ENCODE measurements at regions not wholly inside any gene's neighbourhood (a gene's known extent, or its start where the extent isn't known, plus 50 kb on each side); places are given as distances from the start of the nearest gene placed in this dataset.
"Not testable (repeated sequence)": the region's sequence is repeated elsewhere in the genome, so short reads cannot be mapped to it uniquely, and the experiment has no call there.

GRCh38 chr7:131687296-131687695, 130.9 kb upstream of the PODXL start:
- Mint-ChIP-seq H3K9me3 (no peaks in the 10 kb centered on the region), H3K4me3 (no peak overlapping the region), H3K36me3 (ENCODE audit: low read depth) (no peaks in the 10 kb centered on the region), H3K4me1 (ENCODE audit: low read depth) (no peaks in the 10 kb centered on the region), H3K27ac (no peak overlapping the region), H3K27me3 (peaks cover 29% of the 10 kb centered on the region)
- CTCF ChIA-PET: no interaction called here
- TF ChIP-seq, protein P1, sequence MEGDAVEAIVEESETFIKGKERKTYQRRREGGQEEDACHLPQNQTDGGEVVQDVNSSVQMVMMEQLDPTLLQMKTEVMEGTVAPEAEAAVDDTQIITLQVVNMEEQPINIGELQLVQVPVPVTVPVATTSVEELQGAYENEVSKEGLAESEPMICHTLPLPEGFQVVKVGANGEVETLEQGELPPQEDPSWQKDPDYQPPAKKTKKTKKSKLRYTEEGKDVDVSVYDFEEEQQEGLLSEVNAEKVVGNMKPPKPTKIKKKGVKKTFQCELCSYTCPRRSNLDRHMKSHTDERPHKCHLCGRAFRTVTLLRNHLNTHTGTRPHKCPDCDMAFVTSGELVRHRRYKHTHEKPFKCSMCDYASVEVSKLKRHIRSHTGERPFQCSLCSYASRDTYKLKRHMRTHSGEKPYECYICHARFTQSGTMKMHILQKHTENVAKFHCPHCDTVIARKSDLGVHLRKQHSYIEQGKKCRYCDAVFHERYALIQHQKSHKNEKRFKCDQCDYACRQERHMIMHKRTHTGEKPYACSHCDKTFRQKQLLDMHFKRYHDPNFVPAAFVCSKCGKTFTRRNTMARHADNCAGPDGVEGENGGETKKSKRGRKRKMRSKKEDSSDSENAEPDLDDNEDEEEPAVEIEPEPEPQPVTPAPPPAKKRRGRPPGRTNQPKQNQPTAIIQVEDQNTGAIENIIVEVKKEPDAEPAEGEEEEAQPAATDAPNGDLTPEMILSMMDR (IDR thresholded peaks at IDR 0.05): no peak
- ATAC-seq: no peak
- no peak for DNase-seq
- POLR2A ChIA-PET: no interaction called here
- intact Hi-C loops (cut with micrococcal nuclease): loop anchor here (5.0 to 10.0 kb wide), 2 partner anchors 160 to 368 kb away; no protein-coding TSS in a partner anchor

DNA sequence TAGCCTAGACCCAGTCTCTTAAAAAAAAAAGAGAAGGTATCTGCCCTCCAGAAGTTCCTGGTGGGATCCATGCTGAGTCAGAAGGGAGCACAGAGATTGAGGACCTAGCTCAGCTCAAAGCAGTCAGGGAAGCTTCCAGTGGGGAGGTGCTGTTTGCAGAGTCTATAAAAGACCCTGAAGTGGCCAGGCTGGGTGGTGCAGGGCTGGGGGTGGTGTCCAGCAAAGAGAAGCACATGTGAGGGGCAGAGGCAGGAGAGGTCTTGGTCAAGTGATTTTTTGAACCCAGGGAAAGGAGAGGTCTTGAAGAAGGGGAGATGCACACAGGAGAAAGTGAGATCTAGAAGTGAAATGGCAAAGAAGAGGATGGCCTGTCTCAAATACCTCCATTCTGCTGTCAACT, 130.4 kb upstream of the PODXL start:
- no peak overlapping the region for H3K4me3 Mint-ChIP-seq
- intact Hi-C loops (cut with micrococcal nuclease): loop anchor here (5.0 to 10.0 kb wide), 2 partner anchors 160 to 368 kb away; no protein-coding TSS in a partner anchor
- H3K27ac Mint-ChIP-seq: no peak overlapping the region
- no peaks in the 10 kb centered on the region for H3K4me1 Mint-ChIP-seq (ENCODE audit: low read depth)
- POLR2A ChIA-PET: no interaction called here
- H3K36me3 Mint-ChIP-seq (ENCODE audit: low read depth): no peaks in the 10 kb centered on the region
- H3K27me3 Mint-ChIP-seq: peaks cover 25% of the 10 kb centered on the region
- DNase-seq: no peak
- H3K9me3 Mint-ChIP-seq: no peaks in the 10 kb centered on the region
- ATAC-seq: no peak
- TF ChIP-seq, protein P1 (IDR thresholded peaks at IDR 0.05): no peak
- CTCF ChIA-PET: no interaction called here

DNA sequence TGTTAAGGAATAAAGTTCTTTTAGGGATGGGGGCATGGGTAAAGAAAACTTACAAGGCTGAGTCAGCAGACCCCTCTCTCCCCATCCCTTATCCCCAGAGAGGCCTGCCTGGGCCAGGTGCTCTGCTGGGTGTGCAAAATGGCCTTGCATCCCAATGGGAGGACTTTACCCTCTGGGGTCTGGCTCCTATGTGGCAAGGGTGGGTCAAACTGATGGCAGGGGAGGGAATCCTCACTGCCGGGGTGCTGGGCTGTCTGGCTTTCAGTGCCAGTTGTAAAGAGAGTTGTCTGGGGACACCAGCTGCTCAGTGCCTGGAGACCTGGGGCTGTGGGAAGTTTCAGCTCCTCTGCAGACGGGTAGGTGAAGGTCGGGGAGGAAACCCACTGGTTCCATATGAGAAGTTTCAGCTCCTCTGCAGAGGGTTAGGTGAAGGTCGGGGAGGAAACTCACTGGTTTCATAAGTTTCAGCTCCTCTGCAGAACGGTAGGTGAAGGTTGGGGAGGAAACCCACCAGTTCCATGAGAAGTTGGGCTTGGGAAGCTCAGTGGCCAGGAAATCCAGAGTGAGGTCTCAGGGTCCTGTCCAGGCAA, 127.2 kb upstream of the PODXL start:
- POLR2A ChIA-PET: no interaction called here
- intact Hi-C loops (cut with micrococcal nuclease): loop anchor here (10.0 kb wide), 1 partner anchor 371 kb away; no protein-coding TSS in a partner anchor
- H3K9me3 Mint-ChIP-seq: no peaks in the 10 kb centered on the region
- CTCF ChIA-PET: interaction anchor here (2.1 kb wide), 1 partner anchor 8 kb away, joined by 7 read pairs; no protein-coding TSS in a partner anchor
- no peaks in the 10 kb centered on the region for H3K4me1 Mint-ChIP-seq (ENCODE audit: low read depth)
- peaks cover 11% of the 10 kb centered on the region for H3K27me3 Mint-ChIP-seq
- no peak for ATAC-seq
- no peak for DNase-seq
- no peak overlapping the region for H3K4me3 Mint-ChIP-seq
- H3K27ac Mint-ChIP-seq: no peak overlapping the region
- TF ChIP-seq, protein P1 (IDR thresholded peaks at IDR 0.05): no peak
- H3K36me3 Mint-ChIP-seq (ENCODE audit: low read depth): no peaks in the 10 kb centered on the region

DNA sequence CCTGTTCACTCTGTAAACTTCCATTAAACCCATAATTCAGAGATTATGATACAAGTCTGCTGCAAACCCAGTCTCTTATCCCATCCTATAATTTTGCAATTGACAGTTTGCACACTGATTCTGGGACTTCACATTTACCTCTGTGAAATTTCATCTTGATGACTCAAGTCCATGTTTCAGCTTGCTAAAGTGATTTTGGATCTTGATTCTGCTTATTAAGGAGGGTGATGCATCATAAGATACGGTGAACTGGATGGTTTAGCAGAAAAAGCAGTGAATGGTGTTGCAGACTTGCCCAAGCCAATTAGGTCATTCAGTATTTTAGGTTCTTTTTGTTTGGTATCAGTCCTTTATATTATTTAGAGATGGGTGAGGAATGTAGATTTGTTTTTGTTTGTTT, 125.5 kb upstream of the PODXL start:
- TF ChIP-seq, protein P1 (IDR thresholded peaks at IDR 0.05): no peak
- Mint-ChIP-seq H3K36me3 (ENCODE audit: low read depth) (no peaks in the 10 kb centered on the region), H3K9me3 (no peaks in the 10 kb centered on the region), H3K4me3 (no peak overlapping the region), H3K27ac (no peak overlapping the region), H3K27me3 (peaks cover 18% of the 10 kb centered on the region), H3K4me1 (ENCODE audit: low read depth) (no peaks in the 10 kb centered on the region)
- ChIA-PET POLR2A (no interaction called here), CTCF (interaction anchor here (1.1 to 2.1 kb wide), 3 partner anchors 10 to 49 kb away, joined by 3 to 7 read pairs (median 6); no protein-coding TSS in a partner anchor)
- intact Hi-C loops (cut with micrococcal nuclease): loop anchor here (10.0 kb wide), 1 partner anchor 373 kb away; no protein-coding TSS in a partner anchor
- no peak for DNase-seq
- ATAC-seq: no peak

GRCh38 chr7:131679071-131679470, 122.6 kb upstream of the PODXL start:
- ATAC-seq; DNase-seq; H3K27ac Mint-ChIP-seq; H3K9me3 Mint-ChIP-seq; H3K36me3 Mint-ChIP-seq (ENCODE audit: low read depth); intact Hi-C loops (cut with micrococcal nuclease); H3K4me3 Mint-ChIP-seq; H3K4me1 Mint-ChIP-seq (ENCODE audit: low read depth); POLR2A ChIA-PET: not testable (repeated sequence)
- CTCF ChIA-PET: interaction anchor here (1.5 to 1.7 kb wide), 2 partner anchors 10 to 15 kb away, joined by 3 to 6 read pairs; no protein-coding TSS in a partner anchor
- H3K27me3 Mint-ChIP-seq: peaks cover 18% of the 10 kb centered on the region

- H3K36me3 Mint-ChIP-seq (ENCODE audit: low read depth); intact Hi-C loops (cut with micrococcal nuclease); DNase-seq; H3K9me3 Mint-ChIP-seq; ATAC-seq; CTCF ChIA-PET; POLR2A ChIA-PET; H3K4me3 Mint-ChIP-seq; H3K4me1 Mint-ChIP-seq (ENCODE audit: low read depth); H3K27ac Mint-ChIP-seq: not testable (repeated sequence)
- peaks cover 19% of the 10 kb centered on the region for H3K27me3 Mint-ChIP-seq
Observed at GRCh38 chr7:131676850-131677249, 120.4 kb upstream of the PODXL start.

All from activated CD8-positive, alpha-beta T cell treated with anti-CD3 and anti-CD28 coated beads for 36 hours (primary cell).